ENCODE measurements at regions not wholly inside any gene's neighbourhood (a gene's known extent, or its start where the extent isn't known, plus 50 kb on each side); places are given as distances from the start of the nearest gene placed in this dataset.

DNA sequence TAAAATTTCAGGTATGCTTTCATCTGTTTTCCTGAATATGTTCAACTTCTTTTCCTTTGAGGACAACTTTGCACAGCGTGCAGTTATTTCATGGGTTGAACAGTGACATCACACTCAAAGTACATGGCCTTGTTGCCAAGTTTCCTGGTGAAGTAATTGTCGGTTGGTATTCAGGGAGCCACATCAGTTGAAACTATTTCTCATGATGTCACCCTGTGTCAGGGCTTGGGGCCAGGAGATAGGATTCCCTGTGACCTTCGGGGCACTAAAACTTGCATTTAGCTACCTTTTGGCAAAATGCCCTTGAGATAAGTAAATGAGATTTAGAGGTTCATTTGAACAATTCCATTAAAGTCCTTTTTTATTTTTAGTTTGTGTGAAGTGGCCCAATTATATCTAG lies 383.9 kb downstream of the SH3GL2 start:
- TF ChIP-seq, protein P1, sequence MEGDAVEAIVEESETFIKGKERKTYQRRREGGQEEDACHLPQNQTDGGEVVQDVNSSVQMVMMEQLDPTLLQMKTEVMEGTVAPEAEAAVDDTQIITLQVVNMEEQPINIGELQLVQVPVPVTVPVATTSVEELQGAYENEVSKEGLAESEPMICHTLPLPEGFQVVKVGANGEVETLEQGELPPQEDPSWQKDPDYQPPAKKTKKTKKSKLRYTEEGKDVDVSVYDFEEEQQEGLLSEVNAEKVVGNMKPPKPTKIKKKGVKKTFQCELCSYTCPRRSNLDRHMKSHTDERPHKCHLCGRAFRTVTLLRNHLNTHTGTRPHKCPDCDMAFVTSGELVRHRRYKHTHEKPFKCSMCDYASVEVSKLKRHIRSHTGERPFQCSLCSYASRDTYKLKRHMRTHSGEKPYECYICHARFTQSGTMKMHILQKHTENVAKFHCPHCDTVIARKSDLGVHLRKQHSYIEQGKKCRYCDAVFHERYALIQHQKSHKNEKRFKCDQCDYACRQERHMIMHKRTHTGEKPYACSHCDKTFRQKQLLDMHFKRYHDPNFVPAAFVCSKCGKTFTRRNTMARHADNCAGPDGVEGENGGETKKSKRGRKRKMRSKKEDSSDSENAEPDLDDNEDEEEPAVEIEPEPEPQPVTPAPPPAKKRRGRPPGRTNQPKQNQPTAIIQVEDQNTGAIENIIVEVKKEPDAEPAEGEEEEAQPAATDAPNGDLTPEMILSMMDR (IDR thresholded peaks at IDR 0.05; ENCODE audit: insufficient read depth, missing control alignments) = no peak
- FAIRE-seq = no peak
- DNase-seq (ENCODE audit: insufficient read length, low spot score) = no peak

DNA sequence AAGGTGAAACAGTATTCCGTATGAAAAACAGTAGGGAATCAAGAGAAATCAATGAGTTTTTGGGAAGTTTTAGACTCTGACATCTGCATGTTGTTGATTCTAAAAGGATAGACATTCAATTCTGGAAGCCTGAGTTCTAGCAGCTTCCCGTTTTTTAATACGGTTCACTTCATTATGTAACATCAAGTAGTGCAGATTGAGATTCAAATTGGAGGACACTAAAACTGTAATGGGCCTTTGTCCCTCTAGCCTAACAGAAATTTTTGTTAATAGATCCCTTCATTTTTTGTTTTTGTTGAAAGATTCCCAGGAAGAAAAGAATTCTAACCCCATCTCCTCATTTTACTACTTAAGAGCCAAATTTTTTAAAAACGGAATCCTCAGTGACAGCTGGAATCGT lies 384.6 kb downstream of the SH3GL2 start:
- DNase-seq (ENCODE audit: insufficient read length, low spot score) (no peak), FAIRE-seq (no peak)
- TF ChIP-seq, protein P1 (IDR thresholded peaks at IDR 0.05; ENCODE audit: insufficient read depth, missing control alignments) = no peak

DNA sequence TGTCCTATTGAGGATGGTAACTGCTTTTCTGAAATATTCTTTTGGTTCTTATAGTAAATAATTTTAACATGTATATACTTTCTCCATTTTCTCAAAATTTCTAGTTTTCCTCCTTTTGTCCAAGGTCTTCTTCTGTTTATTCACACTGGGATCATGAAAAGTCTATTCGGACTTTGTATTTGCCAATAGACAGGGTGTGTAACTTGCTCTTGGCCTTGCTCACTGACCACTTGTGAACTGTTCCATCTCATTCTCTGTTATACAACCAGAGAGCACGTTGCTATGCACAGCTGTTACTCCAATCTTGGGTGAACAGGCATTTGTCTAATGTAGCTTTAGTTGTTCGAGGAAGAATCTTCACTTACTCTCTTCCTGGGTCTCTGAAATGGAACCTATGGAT lies 388.9 kb downstream of the SH3GL2 start:
- no peak for FAIRE-seq
- no peak for DNase-seq (ENCODE audit: insufficient read length, low spot score)
- TF ChIP-seq, protein P1 (IDR thresholded peaks at IDR 0.05; ENCODE audit: insufficient read depth, missing control alignments) = no peak

DNA sequence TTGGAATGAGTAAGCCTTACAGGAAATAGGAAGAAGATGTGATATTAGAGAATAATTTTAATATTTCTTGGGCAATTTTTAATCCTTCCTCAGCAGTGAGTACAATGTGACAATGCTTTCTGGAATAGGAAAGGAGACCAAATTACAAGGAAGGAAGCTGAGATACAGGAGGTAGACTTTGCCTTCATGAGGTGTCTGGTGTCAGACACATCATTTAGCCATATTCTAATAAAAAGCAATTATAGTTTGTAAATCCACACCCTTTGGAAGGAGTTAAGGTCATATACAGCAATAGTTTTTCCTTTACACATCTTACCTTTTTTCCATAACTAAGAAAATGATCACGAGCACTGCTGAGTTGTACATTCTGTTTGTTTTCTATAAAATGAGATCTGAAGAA lies 390.4 kb downstream of the SH3GL2 start:
- no peak for FAIRE-seq
- no peak for DNase-seq (ENCODE audit: insufficient read length, low spot score)
- TF ChIP-seq, protein P1 (IDR thresholded peaks at IDR 0.05; ENCODE audit: insufficient read depth, missing control alignments) = no peak

DNA sequence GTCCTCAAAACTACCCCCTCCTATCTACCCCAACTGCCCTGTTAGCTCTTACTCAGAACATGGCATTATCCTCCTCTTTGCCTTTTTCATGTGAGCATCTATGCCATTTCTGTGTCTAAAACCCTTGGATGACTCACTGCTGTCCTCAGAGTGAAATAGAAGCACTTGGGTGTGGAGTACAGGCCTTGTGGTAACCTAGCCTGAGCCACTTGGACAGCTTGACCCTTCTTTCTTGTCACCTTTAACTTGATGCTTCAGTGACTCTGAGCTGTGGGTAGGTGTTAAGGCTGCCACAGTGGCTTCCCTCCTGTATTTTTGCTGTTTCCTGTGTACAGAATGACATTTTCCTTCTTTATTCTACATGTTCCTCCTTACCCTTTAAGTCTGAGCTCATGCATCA lies 391.4 kb downstream of the SH3GL2 start:
- DNase-seq (ENCODE audit: insufficient read length, low spot score) (no peak), FAIRE-seq (no peak)
- TF ChIP-seq, protein P1 (IDR thresholded peaks at IDR 0.05; ENCODE audit: insufficient read depth, missing control alignments) = no peak

DNA sequence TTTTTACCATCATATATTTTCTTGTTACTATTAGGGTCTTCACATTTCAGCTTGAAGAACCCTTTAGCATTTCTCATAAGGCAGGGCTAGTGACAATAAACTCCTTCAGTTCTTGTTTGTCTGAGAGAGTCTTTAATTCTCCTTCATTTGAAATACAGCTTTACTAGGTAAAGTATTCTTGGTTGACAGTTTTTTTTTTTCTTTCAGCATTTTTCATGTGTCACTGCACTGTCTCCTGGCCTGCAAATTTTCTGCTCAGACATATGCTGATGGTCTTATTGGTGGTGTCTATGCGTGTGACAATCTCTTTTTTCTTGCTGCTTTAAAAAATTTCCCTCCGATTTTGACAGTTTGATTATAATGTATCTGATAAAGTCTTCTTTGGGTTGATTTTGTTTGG lies 399.9 kb downstream of the SH3GL2 start:
- no peak for FAIRE-seq
- DNase-seq (ENCODE audit: insufficient read length, low spot score) = no peak
- TF ChIP-seq, protein P1 (IDR thresholded peaks at IDR 0.05; ENCODE audit: insufficient read depth, missing control alignments) = no peak

DNA sequence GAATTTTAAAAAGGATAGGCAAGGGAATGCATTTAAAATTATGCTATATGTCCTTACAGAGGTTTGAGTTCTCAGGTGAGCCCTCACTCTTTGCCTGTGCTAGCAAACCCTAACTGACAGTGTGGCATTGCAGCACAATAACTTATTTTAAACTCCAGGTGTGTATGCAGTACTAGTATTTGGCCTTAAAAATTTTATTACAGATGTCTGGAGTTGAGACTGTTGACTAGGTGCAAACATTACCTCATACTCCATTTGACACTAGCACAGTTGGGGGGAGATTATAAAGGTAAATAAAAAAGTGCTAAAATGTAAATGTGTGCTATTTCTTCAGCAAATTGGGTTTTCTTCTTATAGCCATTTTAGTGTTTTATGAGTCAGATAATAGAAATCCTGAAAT lies 407.7 kb downstream of the SH3GL2 start:
- TF ChIP-seq, protein P1 (IDR thresholded peaks at IDR 0.05; ENCODE audit: insufficient read depth, missing control alignments) = no peak
- FAIRE-seq (no peak), DNase-seq (ENCODE audit: insufficient read length, low spot score) (no peak)

All from D721Med (cell line).